HG03558 (cell line): ENCODE measurements at regions not wholly inside any gene's neighbourhood (a gene's known extent, or its start where the extent isn't known, plus 50 kb on each side); places are given as distances from the start of the nearest gene placed in this dataset.

Experiments used
- ATAC-seq: cut with Tn5 transposase; IDR thresholded peaks from one replicate; pipeline ENCODE4 v1.9.1; 2021; ENCODE audit warnings: moderate number of reproducible peaks; ENCODE audit not compliant: unreplicated experiment; ENCODE audit errors: extremely low read depth

DNA sequence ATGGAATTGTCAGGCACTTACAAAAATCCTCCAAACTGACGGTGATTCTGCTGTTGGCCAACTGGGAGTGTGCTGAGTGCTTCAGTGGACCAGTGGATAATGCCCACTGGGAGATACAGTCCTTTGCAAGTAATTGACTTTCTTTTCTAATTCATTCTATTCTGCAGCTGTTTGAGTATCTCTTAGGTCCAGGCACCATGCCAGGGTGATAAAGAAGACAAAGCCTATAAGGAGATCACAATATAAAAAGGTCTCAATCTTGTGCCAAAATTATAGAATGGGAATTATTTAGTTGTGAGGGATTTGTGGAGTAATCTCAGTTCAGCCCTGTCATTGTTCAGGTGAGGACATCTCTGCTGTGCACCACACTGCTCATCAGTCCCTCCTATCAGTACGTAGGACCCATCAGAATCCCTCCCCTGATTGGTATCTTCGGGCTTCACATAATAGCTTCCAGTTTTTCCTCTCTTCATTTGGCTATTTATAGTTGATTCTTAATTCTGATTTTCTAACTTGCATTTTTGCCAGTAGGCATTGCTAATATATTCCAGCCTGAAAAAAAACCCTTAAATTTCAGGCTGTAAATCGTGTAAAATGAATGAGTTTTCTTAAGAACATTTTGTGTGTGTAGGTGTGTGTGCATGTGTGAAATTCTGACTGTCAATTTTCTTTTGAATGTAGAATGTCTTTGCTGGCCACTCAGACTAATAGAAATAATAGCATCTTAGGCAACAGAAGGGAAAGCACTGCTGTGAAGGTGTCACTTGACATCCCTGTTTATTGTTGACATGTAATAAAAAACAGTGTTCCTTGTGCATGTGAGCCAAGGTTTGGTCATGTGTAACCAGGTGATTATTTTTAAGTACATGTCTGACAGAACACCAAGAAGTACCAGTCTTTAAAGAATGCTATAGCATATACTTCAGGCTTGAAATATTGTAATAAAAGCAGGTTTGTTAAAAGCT, 457.6 kb upstream of the RGS6 start:
- no peak for ATAC-seq

DNA sequence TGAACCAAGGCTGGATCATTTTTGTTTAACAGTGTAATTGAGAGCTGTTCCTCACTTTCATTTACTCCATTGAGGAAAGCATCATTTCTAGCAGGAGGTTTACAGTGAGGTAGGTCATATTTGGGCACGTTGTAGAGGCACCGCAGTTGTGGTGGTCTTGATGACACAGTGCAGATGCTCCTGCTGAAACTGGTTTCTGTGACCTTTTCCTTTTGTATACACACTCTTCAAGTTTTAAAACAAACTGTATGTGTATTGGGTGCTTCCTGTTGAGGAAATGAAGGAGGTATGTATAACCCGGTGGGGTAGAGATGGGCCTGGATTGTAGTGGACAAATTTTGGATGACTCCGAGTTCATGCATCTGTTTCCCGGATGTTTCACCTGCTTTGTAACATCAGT, 456.3 kb upstream of the RGS6 start:
- ATAC-seq = no peak

DNA sequence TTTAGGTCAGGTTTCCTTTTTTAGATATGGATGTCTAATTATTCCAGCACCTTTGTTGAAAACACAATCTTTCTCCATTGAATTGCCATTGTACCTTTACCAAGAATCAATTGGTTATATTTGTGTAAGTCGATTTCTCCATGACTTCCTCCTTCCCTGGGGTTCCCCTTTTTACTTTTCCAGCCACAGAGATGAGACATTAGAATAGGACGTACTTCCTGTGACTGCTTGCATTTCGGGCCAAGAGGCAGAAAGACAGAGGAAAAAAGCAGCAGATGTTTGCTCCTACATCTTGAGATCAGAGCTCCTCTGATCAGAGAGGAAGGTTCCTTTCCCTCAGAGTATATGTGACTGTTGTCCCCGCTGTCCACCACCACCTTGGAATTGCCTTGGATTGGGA, 453.7 kb upstream of the RGS6 start:
- ATAC-seq = no peak

DNA sequence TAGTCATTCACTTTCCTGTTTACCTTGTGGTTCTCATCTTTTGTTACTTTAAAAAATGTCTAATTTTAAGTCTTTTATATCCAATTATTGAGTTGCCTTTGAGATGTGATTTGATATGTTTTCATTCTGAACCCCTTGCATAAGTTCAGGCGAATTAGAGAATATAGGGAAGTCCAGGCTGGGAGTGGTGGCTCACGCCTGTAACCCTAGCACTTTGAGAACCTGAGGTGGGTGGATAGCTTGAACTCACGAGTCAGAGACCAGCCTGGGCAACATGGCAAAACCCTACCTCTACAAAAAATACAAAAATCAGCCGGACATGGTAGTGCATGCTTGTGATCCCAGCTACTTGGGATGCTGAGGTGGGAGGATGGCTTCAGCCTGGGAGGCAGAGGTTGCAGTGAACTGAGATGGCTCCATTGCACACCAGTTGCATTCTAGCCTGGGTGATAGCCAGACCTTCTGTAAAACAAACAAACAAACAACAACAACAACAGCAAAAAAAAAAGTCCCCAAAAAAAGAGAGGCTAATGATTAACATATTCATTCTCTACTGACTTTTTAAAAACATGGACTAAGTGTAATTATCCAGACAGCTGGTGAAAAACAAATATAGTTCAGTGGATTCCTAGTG, 451.1 kb upstream of the RGS6 start:
- ATAC-seq = no peak

DNA sequence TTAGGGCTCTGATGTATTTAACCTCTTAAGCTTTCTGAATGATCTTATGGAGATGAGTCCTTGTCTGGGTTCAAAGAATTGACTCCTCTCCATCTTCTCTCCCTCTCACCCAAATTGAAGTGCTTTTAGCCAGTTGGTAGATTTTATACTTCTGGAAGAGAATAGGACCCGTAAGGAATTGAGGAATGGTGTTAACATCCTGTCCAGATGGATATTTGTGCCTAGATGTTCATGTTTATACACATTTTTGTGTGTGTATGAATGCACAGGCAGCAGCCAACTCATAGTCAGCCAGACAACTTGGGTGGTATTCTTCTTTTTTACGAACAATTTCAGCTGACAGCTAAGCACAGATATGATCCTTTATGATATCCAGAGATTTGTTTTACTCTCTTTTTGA, 449.6 kb upstream of the RGS6 start:
- ATAC-seq = no peak

DNA sequence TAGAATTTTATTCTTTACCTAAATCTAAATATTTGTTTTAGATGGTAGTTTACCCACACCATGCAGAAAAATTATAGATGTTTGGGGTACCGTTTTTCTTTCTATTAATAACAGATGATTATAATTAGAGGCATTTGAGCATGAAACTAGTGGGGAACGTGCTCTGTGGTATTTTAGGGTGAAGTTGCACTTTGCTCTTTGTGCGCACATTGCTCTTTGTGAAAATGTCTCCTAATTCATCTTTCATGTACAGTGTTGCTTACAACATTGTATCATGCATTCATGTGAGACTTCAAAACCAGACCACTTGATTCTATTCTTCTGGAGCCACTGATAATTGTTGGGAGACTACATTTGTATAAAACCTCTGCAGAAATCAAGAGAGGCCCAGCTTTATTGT, 449.1 kb upstream of the RGS6 start:
- no peak for ATAC-seq

DNA sequence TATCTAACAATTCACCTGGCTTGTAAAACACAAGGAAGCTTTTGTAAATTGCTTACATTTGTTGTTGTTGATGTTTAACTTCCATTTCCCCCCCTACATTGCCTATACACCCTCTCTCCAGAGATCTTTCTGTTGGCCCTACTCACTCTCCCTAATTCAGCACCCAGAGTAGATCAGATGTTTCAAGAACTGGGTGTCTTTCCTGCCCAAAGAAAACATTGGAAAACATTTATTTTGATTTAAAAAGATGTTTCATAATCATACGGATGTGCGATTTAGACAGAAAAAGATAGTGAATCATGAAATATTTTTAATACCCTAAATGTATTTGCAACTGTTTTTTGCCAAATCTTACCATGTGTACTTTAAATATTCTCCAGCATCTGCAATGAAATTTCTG, 446.4 kb upstream of the RGS6 start:
- ATAC-seq = no peak

DNA sequence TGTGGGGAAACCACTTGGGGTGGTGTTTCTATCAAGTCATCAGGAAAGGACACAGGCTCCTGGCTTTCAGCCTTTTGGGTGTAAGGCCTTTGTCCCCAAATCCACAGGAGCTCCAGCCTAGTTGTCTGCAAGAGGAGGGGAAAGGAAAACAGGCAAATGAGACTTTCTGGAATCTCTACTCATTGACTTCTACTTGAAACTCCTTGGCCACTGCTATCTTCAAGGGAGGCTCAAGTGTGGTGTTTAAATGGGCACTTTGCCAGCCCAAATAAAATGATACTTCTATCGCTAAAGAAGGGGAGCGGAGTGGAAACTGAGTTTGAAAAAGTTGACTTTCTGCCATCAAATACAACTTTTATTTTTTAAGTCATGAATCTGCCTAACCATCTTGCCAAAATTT, 445.9 kb upstream of the RGS6 start:
- ATAC-seq = no peak

DNA sequence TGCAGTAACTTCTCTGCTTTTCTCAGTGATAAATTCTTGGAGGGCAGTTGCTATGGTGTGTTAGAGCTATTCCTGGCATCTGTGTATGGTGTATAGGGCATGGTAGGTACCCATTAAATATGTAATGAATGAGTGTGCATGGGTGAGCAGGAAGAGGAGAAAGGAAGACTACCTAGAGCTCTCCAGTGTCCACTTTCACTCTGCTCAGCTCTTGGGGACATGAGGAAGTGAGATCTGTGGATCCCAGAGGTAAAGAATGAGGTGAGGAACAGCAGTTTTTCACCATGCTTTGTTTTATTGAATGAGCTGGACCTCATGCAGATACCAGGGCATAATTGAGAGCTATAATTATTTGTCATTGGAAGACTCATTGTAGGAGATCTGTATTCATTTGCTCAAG, 444.8 kb upstream of the RGS6 start:
- ATAC-seq = no peak

DNA sequence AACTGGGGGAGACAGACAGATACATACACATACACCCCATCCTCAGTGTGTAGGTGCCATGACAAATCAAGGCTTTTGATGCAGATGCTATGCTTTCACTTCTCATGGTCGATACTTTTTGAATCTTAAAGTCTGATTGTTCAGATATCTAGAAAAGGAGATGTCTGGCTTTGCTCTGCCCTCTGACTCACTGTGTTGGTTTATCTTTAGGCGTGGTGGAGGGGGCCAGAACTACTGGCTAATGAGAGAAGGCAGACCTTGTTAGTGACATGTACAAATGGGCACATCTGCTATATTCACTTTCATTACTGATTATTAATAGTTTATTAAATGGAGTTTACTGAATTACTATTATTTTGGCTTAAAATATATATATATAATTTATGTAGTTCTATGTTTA, 444.3 kb upstream of the RGS6 start:
- ATAC-seq = no peak

DNA sequence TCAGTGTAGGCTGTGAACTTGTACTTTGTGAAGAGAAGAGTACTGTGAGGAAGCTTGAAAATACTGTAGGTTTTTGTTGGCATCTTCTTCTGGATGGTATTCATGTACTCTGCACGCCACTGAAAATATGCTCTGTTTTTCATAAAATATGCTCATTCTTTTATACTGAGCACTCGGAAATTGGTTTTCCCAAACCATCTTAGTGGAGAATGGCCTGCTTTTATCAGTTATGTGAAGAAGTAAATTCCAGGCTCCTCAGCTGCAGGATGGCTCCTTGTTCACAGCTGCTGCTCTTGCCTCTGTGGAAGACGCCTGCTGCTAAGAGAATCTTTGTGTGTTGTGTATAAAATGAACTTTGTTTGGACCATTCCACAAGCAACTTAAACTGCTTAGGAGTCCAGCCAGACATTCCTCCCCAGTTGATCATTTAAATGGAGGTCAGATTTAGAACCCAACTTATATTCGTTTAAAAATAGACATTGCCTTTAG, 443.5 kb upstream of the RGS6 start:
- no peak for ATAC-seq

DNA sequence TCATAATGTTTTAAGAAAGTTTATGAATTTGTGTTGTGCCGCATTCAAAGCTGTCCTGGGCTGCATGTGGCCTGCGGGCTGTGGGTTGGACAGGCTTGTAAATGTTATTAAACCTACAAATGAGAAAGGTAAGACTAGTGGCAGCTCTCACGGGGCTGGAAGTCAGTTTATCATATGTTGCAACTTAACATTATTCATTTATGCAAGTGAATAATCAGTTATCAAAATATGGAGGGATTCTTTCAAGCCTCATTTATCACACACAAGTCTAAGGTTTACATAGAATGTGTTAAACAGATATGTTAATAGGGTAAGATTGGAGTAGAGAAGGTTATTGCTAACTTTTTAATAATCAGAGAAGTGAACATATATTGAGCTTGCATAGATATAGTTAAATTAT, 442.5 kb upstream of the RGS6 start:
- no peak for ATAC-seq

DNA sequence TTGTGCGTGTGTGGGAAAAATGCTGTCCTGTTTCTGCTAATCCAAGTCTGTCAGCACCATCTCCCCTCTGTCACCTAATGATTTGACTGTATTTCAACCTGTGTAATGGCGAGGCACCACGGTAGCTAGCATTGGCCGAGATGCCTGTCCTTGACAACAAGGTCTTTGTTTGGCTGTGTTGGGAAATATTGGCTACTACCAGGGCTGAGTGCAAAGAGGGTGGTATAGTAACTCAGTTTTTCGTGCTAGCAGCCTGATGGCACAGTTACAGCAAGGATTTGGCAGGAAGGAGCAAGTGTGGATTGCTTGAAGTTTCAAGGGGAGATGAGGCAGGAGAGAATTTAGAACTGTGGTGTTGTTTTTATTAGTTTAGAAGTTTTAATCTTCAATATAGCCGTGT, 440.3 kb upstream of the RGS6 start:
- ATAC-seq = no peak

DNA sequence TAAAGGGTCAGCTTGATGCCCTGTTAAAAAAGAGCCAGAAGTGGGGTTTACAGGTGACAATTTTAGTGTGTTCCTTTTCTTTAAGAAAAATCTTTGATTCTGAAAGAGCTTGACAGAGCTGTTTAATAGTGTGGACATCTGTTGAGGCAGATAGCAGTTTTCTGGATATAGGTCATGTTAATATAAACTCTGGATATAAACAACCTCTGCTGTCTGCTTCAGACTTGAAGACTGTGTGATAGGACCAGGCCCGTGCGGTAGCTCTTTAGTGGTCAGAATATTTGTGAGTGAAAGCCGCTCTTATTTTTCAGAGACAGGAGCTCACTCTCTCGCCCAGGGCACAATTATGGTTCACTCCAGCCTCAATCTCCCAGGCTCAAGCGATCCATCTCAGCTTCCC, 439.9 kb upstream of the RGS6 start:
- ATAC-seq = no peak

DNA sequence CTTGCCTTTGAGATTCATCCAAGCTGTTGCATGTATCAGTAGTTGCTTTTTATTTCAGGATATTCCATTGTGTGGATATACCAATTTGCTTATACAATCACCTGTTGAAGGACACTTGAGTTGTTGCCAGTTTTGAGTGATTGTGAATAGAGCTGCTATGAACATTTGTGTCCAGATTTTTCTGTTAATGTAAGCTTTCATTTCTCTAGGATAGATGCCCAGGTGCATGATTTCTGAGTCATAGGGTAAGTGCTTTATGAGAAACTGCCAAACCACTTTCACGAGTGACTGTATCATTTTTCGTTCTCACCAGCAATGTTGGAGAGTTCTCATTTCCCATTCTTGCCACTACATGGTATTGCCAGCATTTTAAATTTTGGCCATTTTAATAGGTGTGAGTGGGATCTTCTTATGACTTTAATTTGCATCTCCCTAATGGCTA, 434.6 kb upstream of the RGS6 start:
- ATAC-seq = peak; percentile 69

DNA sequence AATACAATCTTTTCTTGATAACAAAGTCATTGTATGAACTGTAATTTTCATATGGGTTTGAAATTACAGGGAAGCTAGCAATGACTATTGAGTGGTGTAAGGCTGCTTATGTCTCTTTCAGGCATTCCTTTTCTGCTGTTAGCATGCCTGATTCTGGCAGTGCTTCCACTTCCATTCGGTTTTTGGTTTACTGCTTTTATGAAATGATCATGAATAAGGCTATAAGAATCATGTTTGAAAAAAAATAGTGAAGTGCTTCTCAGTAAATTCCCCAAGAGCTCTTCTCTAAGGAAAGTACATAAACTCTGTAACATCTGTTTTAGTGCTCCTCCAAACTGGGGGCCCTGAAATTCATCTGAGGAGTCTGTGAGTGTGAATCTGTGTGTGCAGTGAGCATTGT, 434.0 kb upstream of the RGS6 start:
- peak; percentile 6 for ATAC-seq

DNA sequence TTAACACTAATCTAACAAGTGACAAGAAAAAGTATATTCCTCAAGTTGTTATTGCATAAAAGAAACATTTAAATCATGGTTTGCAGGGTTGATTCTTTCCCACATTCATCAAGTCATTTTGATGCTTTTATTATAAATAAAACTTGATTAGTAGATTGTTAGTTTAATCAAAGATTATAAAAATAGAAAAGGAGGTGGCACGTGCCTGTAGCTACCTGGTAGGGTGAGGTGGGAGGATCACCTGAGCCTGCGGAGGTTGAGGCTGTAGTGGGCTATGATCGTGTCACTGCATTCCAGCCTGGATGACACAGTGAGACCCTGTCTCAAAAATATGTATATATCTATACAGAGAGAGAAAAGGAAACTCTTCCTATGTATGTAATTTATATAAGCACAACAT, 433.2 kb upstream of the RGS6 start:
- ATAC-seq = no peak

DNA sequence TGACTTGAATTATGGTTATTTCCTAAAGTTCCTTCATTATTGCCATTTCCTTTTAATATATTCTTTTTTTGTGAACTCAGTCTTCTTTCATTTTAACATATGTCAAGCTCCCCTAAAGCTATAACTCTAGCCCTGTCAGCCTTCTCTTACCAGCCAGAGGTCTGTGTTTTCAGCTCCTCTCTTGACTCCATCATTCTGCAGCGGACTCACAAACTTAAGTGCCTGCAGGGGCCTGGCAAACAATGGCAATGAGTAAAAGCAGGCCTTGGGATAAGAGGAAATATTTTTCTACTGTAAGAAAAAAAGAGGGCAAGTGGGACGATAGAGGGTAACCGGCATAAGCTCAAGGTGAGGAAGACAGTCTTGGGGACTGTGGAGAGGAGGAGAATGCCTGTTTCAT, 424.5 kb upstream of the RGS6 start:
- no peak for ATAC-seq

DNA sequence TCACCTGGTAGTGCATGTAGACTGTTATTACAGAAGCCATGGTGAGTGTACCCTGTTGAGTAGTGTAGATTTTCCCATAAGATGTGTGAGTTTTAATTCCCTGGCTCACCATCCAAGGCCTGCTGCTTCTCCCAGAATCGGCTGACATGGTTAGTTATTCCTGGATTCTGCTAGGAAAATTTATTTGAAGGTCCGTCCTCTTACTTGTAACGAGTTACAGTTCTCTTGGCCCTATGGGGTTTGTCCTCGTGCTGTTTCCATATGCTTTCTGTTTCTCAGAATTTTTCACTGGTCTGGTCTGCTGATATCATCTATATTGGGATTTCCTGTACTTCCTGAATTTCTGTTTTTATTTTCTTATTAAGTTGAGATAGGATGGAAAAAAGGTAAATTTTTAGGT, 423.3 kb upstream of the RGS6 start:
- no peak for ATAC-seq

DNA sequence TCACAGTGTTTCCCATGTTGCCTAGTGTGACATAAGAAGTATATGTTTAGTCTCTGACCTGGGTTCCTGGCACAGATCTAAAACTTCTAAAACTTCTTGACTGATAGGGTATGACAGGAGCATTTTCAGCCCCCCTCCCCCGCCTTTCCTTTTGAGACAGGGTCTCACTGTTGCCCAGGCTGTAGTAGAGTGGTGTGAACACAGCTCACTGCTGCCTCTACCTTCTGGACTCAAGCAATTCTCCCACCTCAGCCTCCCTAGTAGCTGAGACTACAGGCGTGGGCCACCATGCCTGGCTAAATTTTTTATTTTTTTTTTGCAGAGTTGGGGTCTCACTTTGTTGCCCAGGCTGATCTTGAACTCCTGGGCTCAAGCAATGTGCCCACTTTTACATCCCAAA, 421.1 kb upstream of the RGS6 start:
- ATAC-seq = no peak
